GM23338 (cell line): ENCODE measurements at regions not wholly inside any gene's neighbourhood (a gene's known extent, or its start where the extent isn't known, plus 50 kb on each side); places are given as distances from the start of the nearest gene placed in this dataset.
A peak's percentile ranks its signal among the peaks of the same experiment; 100 is the strongest.

Source experiments
- ATAC-seq: fragments of 200-7000 bp; cut with Tn5 transposase; 3 replicates; pipeline ENCODE4 v1.9.1; 2020
- DNase-seq: peaks from one replicate; pipeline ENCODE4 v3.0.0-alpha.2; 2015; ENCODE audit warnings: low spot score
- H2AFZ ChIP-seq: fragments of 200-600 bp; sonication (generic); 2 replicates; pipeline ENCODE4 v1.8.0; 2016; ENCODE audit warnings: antibody characterized with exemption, mild to moderate bottlenecking, moderate library complexity
- H3F3A ChIP-seq: fragments of 200-600 bp; sonication (generic); replicated peaks from 2 replicates; pipeline ENCODE4 v1.8.0; 2017; ENCODE audit warnings: antibody characterized with exemption, mixed run types, low read depth
- H3K27ac ChIP-seq: fragments of 200-600 bp; sonication (generic); 2 replicates; pipeline ENCODE4 v1.6.1; 2016; ENCODE audit warnings: low read depth
- H3K27me3 ChIP-seq: fragments of 200-600 bp; sonication (generic); 2 replicates; pipeline ENCODE4 v1.8.0; 2016; ENCODE audit warnings: mild to moderate bottlenecking, mixed run types, moderate library complexity; ENCODE audit not compliant: insufficient read depth
- H3K36me3 ChIP-seq: fragments of 200-600 bp; sonication (generic); 2 replicates; pipeline ENCODE4 v1.8.0; 2016; ENCODE audit warnings: mild to moderate bottlenecking; ENCODE audit not compliant: insufficient read depth
- H3K4me1 ChIP-seq: fragments of 200-600 bp; sonication (generic); 2 replicates; pipeline ENCODE4 v1.8.0; 2016; ENCODE audit warnings: mild to moderate bottlenecking, moderate library complexity; ENCODE audit not compliant: insufficient read depth
- H3K4me2 ChIP-seq: fragments of 200-600 bp; sonication (generic); 2 replicates; pipeline ENCODE4 v1.7.1; 2017; ENCODE audit warnings: mixed run types
- H3K4me3 ChIP-seq: fragments of 200-600 bp; sonication (generic); 2 replicates; pipeline ENCODE4 v1.6.1; 2016; ENCODE audit warnings: mixed run types
- H3K79me2 ChIP-seq: fragments of 200-600 bp; sonication (generic); replicated peaks from 2 replicates; pipeline ENCODE4 v1.8.0; 2017; ENCODE audit warnings: mild to moderate bottlenecking; ENCODE audit not compliant: insufficient read depth
- H3K9me2 ChIP-seq: fragments of 200-600 bp; sonication (generic); 2 replicates; pipeline ENCODE4 v1.8.0; 2017; ENCODE audit not compliant: insufficient read depth
- H4K20me1 ChIP-seq: fragments of 200-600 bp; sonication (generic); replicated peaks from 2 replicates; pipeline ENCODE4 v1.8.0; 2017; ENCODE audit warnings: mild to moderate bottlenecking; ENCODE audit not compliant: insufficient read depth
- H3K27ac Mint-ChIP-seq: 2 replicates; pipeline ENCODE4 v1.8.0; 2020; ENCODE audit warnings: inconsistent platforms, mild to moderate bottlenecking, moderate library complexity, mixed read lengths
- H3K27me3 Mint-ChIP-seq: 3 replicates; pipeline ENCODE4 v1.8.0; 2022; ENCODE audit warnings: low read depth, mild to moderate bottlenecking, moderate library complexity, mixed read lengths, inconsistent platforms; ENCODE audit not compliant: insufficient read depth, poor library complexity
- H3K36me3 Mint-ChIP-seq: 3 replicates; pipeline ENCODE4 v1.8.0; 2021; ENCODE audit warnings: low read depth, mild to moderate bottlenecking, inconsistent platforms, moderate library complexity, mixed read lengths
- H3K4me1 Mint-ChIP-seq: 3 replicates; pipeline ENCODE4 v1.8.0; 2020; ENCODE audit warnings: mild to moderate bottlenecking, inconsistent platforms, mixed read lengths
- H3K4me3 Mint-ChIP-seq: 3 replicates; pipeline ENCODE4 v1.8.0; 2021; ENCODE audit warnings: moderate library complexity, mild to moderate bottlenecking, inconsistent platforms, mixed read lengths
- H3K9me3 Mint-ChIP-seq: 3 replicates; pipeline ENCODE4 v1.8.0; 2020; ENCODE audit warnings: moderate library complexity, mild to moderate bottlenecking, inconsistent platforms, mixed read lengths
- CTCF ChIP-seq, 2 experiments: fragments of 200-600 bp in 1 of 2; sonication (generic) in 1 of 2; conservative IDR thresholded peaks; 2 replicates each; pipeline versions ENCODE4 v1.5.1 to v1.6.1; 2016 to 2017; ENCODE audit warnings: antibody characterized with exemption in 2 of 2, low read depth in 2 of 2, mild to moderate bottlenecking in 2 of 2, moderate library complexity in 1 of 2
- EZH2 ChIP-seq: fragments of 200-600 bp; sonication (generic); IDR thresholded peaks from one replicate; pipeline ENCODE4 v1.8.0; 2017; ENCODE audit warnings: antibody characterized with exemption, mild to moderate bottlenecking, low read depth; ENCODE audit not compliant: unreplicated experiment
- EZH2phosphoT487 ChIP-seq: fragments of 200-600 bp; sonication (generic); IDR thresholded peaks from one replicate; pipeline ENCODE4 v1.8.1; 2018; ENCODE audit warnings: antibody characterized with exemption; ENCODE audit not compliant: unreplicated experiment
- JUNB ChIP-seq: IDR thresholded peaks from one replicate; pipeline ENCODE4 v1.6.1; 2016; ENCODE audit warnings: antibody characterized with exemption; ENCODE audit not compliant: unreplicated experiment
- NANOG ChIP-seq: IDR thresholded peaks from 2 replicates; pipeline ENCODE4 v1.6.1; 2016; ENCODE audit warnings: antibody characterized with exemption, borderline replicate concordance
- STAT1 ChIP-seq: IDR thresholded peaks from one replicate; pipeline ENCODE4 v1.6.1; 2016; ENCODE audit warnings: antibody characterized with exemption; ENCODE audit not compliant: unreplicated experiment
- ZNF114 ChIP-seq: fragments of 250-450 bp; sonication (Bioruptor Pico); IDR thresholded peaks from 2 replicates; pipeline ENCODE4 v1.5.0; 2020; ENCODE audit warnings: mild to moderate bottlenecking, moderate library complexity
- ZNF331 ChIP-seq: fragments of 250-450 bp; sonication (Bioruptor Pico); IDR thresholded peaks from 2 replicates; pipeline ENCODE4 v1.5.0; 2020; ENCODE audit warnings: low read depth, mild to moderate bottlenecking, moderate library complexity
- TF ChIP-seq, protein P1 (sequence below): IDR thresholded peaks from one replicate; pipeline ENCODE4 v1.6.1; 2018; ENCODE audit warnings: antibody characterized with exemption; ENCODE audit not compliant: unreplicated experiment
- TF ChIP-seq, protein P2 (sequence below): IDR thresholded peaks from 2 replicates; pipeline ENCODE4 v1.6.1; 2016; ENCODE audit warnings: antibody characterized with exemption

GRCh38 chr14:98944989-98945388 is 327.0 kb downstream of the BCL11B start:
- DNase-seq: no peak
- no peaks in the 10 kb centered on the region for H3F3A ChIP-seq
- ATAC-seq: no peak
- H3K4me3 Mint-ChIP-seq: no peak overlapping the region
- H3K9me3 Mint-ChIP-seq: no peaks in the 10 kb centered on the region; the same call in 1 of the 3 replicates
- H3K27me3 ChIP-seq: no peaks in the 10 kb centered on the region
- H3K4me1 Mint-ChIP-seq: peaks cover 11% of the 10 kb centered on the region
- H3K27me3 Mint-ChIP-seq: peaks cover 4% of the 10 kb centered on the region
- no peaks in the 10 kb centered on the region for H3K79me2 ChIP-seq
- H3K4me2 ChIP-seq: no peak overlapping the region
- no peak overlapping the region for H2AFZ ChIP-seq
- no peak overlapping the region for H3K4me3 ChIP-seq
- no peak overlapping the region for H3K27ac Mint-ChIP-seq
- H4K20me1 ChIP-seq: no peaks in the 10 kb centered on the region
- no peaks in the 10 kb centered on the region for H3K36me3 Mint-ChIP-seq
- peaks cover 13% of the 10 kb centered on the region for H3K9me2 ChIP-seq
- H3K4me1 ChIP-seq: no peaks in the 10 kb centered on the region
- no peaks in the 10 kb centered on the region for H3K36me3 ChIP-seq
- TF ChIP-seq EZH2: no peak
- TF ChIP-seq, protein P1, sequence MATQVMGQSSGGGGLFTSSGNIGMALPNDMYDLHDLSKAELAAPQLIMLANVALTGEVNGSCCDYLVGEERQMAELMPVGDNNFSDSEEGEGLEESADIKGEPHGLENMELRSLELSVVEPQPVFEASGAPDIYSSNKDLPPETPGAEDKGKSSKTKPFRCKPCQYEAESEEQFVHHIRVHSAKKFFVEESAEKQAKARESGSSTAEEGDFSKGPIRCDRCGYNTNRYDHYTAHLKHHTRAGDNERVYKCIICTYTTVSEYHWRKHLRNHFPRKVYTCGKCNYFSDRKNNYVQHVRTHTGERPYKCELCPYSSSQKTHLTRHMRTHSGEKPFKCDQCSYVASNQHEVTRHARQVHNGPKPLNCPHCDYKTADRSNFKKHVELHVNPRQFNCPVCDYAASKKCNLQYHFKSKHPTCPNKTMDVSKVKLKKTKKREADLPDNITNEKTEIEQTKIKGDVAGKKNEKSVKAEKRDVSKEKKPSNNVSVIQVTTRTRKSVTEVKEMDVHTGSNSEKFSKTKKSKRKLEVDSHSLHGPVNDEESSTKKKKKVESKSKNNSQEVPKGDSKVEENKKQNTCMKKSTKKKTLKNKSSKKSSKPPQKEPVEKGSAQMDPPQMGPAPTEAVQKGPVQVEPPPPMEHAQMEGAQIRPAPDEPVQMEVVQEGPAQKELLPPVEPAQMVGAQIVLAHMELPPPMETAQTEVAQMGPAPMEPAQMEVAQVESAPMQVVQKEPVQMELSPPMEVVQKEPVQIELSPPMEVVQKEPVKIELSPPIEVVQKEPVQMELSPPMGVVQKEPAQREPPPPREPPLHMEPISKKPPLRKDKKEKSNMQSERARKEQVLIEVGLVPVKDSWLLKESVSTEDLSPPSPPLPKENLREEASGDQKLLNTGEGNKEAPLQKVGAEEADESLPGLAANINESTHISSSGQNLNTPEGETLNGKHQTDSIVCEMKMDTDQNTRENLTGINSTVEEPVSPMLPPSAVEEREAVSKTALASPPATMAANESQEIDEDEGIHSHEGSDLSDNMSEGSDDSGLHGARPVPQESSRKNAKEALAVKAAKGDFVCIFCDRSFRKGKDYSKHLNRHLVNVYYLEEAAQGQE: no peak
- no peak overlapping the region for H3K27ac ChIP-seq

GRCh38 chr14:98945611-98946570 is 326.1 kb downstream of the BCL11B start:
- no peaks in the 10 kb centered on the region for H3K36me3 ChIP-seq
- H3F3A ChIP-seq: no peaks in the 10 kb centered on the region
- H3K4me3 ChIP-seq: no peak overlapping the region
- H3K4me2 ChIP-seq: no peak overlapping the region
- Mint-ChIP-seq H3K9me3 (no peaks in the 10 kb centered on the region; the same call in 1 of the 3 replicates), H3K4me3 (no peak overlapping the region), H3K4me1 (peaks cover 11% of the 10 kb centered on the region), H3K36me3 (no peaks in the 10 kb centered on the region), H3K27ac (no peak overlapping the region), H3K27me3 (peaks cover 4% of the 10 kb centered on the region)
- H3K27me3 ChIP-seq: no peaks in the 10 kb centered on the region
- no peak for ATAC-seq
- H3K79me2 ChIP-seq: no peaks in the 10 kb centered on the region
- H2AFZ ChIP-seq: peak overlapping the region; percentile 88; the same call in 1 of the 2 replicates
- no peak for DNase-seq
- H3K27ac ChIP-seq: no peak overlapping the region
- H3K9me2 ChIP-seq: peaks cover 13% of the 10 kb centered on the region
- H3K4me1 ChIP-seq: no peaks in the 10 kb centered on the region
- H4K20me1 ChIP-seq: no peaks in the 10 kb centered on the region
- TF ChIP-seq, protein P2, sequence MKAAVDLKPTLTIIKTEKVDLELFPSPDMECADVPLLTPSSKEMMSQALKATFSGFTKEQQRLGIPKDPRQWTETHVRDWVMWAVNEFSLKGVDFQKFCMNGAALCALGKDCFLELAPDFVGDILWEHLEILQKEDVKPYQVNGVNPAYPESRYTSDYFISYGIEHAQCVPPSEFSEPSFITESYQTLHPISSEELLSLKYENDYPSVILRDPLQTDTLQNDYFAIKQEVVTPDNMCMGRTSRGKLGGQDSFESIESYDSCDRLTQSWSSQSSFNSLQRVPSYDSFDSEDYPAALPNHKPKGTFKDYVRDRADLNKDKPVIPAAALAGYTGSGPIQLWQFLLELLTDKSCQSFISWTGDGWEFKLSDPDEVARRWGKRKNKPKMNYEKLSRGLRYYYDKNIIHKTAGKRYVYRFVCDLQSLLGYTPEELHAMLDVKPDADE: no peak
- no peak for TF ChIP-seq CTCF (conservative IDR thresholded peaks at IDR 0.05; ENCODE audit: low read depth in 2 of 2)
- no peak for TF ChIP-seq ZNF331
- TF ChIP-seq, protein P1: no peak
- TF ChIP-seq ZNF114 (CRISPR knock-in tag): no peak
- no peak for TF ChIP-seq JUNB
- TF ChIP-seq EZH2: no peak
- TF ChIP-seq STAT1: no peak
- TF ChIP-seq NANOG: no peak
- no peak for TF ChIP-seq EZH2phosphoT487
